ENCODE measurements at regions not wholly inside any gene's neighbourhood (a gene's known extent, or its start where the extent isn't known, plus 50 kb on each side); places are given as distances from the start of the nearest gene placed in this dataset.
"Not testable (repeated sequence)": the region's sequence is repeated elsewhere in the genome, so short reads cannot be mapped to it uniquely, and the experiment has no call there.

DNA sequence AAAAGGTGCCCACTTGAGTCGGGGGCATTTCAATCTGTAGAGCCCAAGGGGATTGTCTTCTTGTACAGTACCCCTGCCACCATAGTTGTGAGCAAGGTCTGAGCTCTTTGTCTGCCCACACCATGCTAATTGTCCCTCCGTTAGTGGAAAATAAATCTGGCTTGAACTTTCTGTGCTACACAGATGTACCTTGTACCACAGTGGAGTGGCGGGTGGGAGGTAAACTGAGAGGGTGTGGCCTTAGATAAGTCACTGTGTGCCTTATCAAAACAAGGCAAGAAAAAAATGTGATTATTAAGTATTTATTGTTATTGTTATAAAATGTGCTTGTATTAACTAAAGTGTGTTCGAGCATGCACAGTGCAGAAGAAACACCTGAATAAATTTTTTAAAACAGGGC is 242.9 kb upstream of the C2CD4B start:
- no peak for DNase-seq (ENCODE audit: low read depth)

DNA sequence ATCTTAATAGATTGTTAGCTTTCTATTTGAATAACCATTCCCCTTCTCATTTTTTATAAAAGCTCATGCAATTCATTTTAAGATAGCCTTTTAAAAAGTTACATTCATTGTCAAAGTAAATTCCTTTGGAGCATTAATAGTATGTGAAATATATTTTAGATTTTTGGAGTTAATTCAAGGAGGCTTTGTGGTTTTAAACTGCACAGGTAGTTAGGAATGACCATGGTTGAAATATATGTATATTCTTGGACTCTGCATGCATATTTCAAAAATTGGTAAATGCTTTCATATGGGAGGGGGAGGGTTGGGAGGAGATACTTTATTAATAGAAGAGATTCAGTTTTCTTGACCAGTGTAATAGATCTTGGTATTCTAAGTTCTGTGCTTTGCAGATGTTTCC is 244.4 kb upstream of the C2CD4B start:
- no peak for DNase-seq (ENCODE audit: low read depth)

DNA sequence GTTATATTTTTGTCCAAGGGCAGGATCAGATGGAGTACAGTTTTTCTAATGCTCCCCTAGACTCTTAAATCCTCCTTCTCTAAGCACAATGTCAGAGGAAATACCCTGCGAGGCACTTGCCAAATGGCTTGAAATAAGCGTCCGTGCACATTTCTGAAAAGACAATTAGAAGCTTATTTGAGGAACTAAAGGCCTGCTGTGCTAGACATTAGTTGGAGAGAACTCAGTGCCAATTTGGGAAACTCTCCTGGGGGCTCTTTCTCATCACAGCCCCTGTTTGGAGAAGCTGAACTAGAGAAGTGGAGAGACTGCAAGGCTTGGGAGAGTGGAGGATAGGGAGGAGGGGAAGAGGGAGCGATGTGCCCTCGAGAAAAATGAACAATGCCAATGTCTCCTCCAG is 247.6 kb upstream of the C2CD4B start:
- DNase-seq (ENCODE audit: low read depth) = no peak

DNA sequence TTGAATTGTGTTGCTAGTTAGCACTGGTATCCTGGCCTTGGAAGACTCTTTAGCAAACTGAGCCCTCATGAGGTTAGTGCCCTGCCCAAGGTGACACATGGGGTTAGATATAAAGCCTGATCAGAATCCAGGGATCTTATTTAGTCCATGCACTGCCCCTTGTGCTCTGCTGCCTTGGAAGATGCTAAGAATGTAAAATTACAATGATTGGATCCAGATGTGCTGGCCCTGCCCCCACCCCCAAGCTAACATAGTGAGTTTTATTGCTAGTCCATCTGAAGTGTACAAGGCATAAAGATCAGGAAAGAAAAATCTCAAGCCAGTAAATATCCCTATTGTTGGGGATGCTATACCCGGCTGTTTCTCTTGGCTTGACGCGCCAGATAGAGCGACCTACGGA is 248.1 kb upstream of the C2CD4B start:
- no peak for DNase-seq (ENCODE audit: low read depth)

DNA sequence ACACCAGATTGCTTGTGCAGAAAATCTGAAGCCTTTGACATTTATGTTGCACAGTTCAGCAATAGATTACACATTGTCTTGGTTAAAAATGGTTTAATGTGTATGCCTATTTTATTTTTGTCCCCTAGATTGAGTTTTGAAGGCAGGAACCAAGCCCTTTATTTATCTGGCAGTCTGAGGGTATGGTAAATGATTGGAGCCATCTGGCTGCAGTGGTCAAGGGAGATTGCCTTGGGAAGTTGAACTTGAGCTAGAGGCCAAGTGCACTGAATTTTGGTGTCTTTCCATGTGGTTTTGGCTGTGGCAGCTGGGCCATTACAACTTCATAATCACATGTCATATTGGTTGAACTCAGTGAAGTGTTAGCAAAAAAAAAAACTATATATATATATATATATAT is 248.7 kb upstream of the C2CD4B start:
- no peak for DNase-seq (ENCODE audit: low read depth)

DNA sequence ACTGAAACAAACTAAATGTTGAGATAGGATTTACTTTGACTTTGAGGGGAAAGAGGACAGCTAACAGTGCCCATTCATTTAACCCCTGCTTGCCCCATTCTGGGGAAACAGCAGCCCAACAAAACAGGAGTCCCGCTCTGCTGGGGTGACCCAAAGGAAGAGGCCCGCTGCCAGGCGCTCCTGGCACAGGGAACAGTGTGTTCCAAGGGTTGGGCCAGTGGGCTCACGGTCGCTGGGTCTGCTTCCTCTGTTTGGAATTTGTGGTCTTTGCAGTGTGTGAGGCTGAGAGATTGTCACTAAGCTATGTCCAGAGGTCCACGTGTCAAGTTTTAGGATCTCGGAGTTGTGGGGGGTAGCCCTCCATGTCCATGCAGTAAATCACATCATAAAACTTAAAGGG is 250.4 kb upstream of the C2CD4B start:
- no peak for DNase-seq (ENCODE audit: low read depth)

DNA sequence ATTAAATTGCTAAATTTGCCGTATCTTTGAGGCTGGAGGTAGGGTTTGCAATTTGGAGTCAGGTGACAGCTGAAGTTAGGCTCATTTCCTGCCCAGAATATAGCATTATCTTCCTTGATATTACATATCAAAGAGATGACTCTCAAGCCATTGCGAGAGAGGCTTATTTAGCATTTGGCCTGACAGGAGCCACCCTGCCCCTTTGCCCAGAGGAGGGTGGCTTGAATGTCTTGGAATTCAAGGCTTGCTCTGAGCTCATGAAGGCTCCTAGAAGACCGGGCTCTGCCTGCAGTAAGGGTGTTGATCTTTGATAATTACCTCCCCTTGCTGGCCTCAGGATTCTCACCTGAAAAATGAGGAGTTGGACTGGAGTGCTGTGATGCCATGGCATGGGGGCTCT is 251.4 kb upstream of the C2CD4B start:
- no peak for DNase-seq (ENCODE audit: low read depth)

DNA sequence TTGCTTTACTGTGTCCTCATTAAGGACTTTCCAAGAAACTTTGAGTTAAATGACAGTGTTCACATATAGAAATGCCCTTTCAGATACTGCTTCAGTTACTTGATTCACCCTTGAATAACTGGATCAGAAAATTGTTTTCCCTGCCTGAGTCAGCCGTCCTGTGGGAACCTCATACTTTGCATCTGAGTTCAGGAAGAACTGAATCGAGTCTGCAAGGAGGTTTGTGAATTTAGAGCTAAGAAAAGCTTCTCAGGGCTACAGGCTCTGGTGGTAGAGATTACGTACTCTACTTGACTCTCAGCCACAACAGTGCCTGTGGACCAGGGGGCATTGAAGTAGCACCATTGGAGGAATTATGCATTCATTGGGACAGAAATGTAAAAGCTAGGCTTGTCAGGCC is 252.4 kb upstream of the C2CD4B start:
- no peak for DNase-seq (ENCODE audit: low read depth)

DNA sequence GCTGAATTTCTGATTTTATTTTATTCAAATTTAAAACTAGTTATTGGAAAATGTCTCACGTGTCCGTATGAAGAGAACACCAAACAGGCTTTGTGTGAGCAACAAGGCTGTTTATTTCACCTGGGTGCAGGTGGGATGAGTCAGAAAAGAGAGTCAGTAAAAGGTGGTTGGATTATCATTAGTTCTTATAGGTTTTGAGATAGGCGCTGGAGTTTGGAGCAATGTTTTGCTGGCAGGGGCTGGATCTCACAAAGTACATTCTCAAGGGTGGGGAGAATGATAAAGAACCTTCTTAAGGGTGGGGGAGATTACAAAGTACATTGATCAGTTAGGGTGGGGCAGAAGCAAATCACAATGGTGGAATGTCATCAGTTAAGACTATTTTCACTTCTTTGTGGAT is 253.4 kb upstream of the C2CD4B start:
- not testable (repeated sequence) for DNase-seq (ENCODE audit: low read depth)

DNA sequence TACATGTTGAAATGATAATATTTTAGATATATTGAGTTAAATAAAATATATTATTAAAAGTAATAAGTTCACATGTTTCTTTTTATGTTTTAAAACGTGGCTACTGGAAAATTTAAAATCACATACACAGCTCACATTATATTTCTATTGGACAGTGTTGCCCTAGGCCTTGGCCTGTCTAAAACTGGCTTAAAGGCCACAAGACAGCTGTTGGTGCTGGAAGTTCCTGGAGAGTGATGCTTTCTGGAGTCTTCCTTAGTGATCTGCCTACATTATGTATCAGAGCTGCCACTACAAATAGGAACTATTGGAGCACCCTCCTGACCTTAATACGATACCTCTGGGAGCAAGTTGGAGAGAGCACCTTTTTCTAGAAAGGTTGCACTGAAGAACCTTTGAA is 254.1 kb upstream of the C2CD4B start:
- DNase-seq (ENCODE audit: low read depth) = no peak

DNA sequence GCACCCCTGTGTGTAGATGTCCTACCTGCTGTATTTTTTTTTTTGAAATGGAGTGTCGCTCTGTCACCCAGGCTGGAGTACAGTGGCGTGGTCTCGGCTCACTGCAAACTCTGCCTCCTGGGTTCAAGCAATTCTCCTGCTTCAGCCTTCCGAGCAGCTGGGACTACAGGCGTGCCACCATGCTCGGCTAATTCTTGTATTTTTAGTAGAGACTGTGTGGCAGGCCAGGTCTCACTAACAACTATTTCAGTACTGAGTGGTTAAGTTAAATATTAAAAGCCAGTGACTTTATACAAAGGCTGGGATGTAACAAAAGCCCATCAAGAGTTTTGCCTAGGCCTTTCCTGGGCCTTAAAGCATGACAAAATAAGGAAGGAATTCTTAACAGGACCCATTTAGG is 255.3 kb upstream of the C2CD4B start:
- DNase-seq (ENCODE audit: low read depth) = not testable (repeated sequence)

DNA sequence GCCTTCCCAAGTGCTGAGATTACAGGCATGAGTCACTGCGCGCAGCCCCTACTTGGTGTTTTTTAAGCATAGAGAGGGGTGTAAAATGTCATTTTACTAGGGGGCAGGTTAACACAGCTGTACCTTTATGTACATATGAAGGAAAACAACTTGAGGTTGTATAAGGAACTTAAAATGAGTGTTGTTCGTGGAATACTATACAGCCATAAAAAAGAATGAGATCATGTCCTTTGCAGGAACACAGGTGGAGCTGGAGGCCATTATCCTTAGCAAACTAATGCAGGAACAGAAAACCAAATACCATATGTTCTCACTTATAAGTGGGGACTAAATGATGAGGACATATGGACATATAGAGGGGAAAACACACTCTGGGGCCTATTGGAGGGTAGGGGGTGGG is 256.2 kb upstream of the C2CD4B start:
- DNase-seq (ENCODE audit: low read depth) = no peak

DNA sequence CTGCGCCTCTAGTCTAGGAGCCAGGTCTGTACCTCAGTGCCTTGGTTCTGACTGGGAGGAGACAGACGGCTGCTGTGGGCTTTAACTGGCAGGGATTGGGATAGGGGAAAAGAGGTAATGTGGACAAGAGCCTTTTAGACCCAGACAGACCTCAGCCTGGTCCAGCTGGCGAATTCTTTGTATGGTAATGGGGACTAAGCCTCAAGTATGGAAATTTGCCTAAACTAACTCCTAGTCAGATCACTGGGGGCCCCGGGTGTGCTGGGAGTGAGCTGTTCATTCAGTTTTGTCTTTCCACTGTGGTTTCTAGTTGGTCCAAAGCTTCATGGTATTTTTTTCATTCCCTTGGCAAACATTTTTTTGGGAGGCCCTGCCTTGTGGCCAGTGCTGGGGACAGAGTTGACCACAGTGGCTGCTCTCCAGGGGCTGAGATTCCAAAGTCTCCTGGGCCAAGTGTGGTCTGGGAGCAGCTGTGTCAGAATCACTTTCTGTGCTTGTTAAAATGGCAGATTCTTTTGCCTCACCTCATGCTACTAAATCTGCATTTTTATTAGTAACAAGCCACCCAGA is 261.4 kb upstream of the C2CD4B start:
- DNase-seq (ENCODE audit: low read depth) = peak; percentile 77

DNA sequence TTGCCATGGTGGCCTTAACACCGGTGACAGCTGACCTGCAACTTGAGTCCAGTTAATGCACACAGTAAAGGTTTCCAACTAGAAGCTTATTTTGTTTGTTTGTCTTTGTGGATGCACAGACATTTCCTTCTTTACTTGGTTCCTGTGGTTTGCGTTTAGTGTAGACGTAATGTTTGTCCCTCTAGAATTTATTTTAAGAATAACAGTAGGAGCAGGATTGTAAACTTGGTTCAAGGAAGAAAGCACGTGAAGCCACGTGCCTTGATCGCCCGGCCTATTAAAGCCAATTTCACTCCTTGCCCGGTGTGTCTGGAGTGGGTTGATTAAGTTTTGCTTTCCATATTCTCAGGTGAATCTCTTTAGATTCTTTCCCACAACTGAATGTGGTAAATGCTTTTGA is 263.2 kb upstream of the C2CD4B start:
- no peak for DNase-seq (ENCODE audit: low read depth)

DNA sequence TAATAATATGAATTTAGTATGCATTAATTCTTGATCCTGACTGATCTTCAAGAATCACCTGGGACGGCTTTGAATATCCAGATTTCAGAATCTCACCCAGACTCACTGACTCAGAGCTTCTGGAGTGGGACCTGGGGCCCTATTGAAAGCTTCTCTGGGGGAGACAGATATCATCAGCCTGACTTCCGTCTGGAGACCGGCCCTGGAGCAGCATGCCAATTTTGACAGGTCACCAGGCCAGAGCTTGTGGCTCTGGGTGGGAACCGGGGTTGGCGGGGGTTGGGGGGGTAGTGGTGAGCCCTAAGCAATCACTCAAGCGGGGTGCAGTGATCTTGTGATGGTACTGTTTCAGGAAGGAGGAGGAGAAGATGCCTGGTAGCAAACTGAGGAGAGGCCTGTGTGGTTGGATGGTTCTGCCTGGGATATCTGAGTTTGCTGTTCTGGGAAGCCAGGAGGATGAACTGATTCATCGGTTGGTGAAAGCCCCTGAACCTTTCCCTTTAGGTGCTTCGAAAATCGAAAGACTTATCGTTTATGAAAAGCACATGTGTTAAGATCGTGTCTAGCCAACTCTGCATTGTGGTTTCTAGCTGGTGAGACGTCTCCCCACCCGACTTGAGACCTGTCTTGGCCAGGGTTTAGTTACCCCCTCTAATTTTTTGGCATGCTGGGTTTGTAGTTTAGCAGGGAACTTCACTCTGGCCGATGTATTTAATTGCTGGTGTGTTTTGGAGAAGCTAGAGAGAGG is 263.9 kb upstream of the C2CD4B start:
- DNase-seq (ENCODE audit: low read depth) = no peak

DNA sequence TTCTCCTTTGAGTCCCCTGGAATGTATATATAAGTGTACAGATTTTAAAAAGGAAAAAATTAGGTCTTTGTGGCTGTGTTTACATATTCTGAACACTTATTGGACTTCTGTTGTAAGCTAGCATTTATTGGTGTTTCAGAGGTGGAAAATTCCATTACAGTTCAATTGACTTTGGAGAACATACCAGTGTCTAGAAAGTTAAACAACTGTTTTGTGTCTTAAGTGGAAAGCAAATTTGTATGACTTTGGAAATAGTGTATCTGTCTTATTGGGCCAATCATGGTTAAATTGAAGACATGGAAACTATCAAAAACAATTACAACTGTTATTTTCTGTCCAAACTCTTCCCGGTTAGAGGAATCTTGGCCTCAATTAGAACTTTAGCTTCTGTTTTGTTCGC is 265.0 kb upstream of the C2CD4B start:
- DNase-seq (ENCODE audit: low read depth) = no peak

DNA sequence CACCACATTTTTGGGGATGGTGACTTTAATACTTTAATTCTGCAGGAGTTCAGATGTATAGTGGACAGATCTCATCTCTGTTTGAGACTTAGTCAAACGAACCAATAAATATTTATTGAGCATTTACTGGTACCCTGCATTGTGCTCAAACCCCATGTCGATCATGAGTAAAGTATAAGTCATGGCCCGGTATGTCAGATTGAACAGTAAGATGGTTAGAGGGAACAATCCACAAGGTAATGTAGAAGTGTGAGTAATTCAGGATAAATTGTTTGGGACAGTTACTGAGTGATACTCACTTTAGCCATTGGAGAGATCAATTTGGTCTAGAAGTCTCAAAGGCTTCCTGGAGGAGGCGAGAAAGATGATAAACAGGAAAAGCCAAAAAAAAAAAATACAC is 265.5 kb upstream of the C2CD4B start:
- no peak for DNase-seq (ENCODE audit: low read depth)

DNA sequence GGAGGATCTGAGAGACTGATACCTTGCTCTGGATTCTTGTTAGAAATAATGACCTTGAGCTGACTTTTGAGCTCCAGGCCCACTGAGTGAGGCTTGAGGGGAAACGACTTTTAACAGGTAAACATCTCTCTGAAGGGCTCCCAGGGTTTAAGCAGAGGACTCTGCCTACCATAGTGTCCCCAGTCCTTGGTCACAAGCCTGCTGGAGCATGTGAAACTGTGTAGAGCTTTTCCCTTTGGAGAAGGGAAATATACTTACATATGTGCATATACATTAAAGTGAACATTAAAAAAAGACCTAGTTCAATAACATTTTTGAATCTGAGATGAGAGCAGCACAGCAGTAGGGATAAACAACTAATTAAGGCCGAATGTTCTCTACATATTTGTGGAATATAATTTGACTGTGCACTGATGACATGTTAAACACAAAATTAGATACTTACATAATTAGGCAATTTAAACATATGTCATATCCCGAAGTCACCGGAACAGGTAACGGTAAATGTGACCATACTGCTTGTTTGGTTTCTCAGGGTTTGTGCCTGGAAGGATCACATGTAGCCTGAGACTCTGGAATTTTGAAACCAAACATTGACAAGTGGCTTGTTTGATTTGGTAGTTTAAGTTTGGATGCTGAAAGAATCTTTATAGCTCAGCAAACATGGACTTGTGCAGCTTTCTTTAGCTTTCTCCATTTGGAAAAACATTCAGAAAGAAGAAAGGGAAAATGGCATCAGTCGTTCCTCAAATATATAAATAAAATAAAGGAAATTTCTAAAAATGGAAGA is 266.1 kb upstream of the C2CD4B start:
- no peak for DNase-seq (ENCODE audit: low read depth)

DNA sequence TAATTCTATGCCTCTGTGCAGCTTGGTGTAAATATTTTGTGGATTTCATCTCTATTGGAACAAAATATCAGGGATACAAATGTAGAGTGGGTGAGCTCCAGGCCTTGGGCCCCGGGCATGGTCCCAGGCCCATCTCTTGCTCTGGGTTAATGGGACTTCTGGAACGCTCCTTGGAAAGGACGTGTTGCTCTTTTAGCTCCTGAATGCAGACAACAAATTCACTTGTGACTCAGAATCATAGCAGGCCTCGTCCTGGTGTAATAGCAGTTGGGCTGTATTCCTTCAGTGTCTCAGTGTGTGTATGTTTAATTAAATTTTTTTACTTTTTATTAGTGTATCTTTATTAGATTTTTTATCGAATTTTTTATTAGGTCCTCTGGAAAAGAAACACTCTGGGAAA is 266.7 kb upstream of the C2CD4B start:
- no peak for DNase-seq (ENCODE audit: low read depth)

DNA sequence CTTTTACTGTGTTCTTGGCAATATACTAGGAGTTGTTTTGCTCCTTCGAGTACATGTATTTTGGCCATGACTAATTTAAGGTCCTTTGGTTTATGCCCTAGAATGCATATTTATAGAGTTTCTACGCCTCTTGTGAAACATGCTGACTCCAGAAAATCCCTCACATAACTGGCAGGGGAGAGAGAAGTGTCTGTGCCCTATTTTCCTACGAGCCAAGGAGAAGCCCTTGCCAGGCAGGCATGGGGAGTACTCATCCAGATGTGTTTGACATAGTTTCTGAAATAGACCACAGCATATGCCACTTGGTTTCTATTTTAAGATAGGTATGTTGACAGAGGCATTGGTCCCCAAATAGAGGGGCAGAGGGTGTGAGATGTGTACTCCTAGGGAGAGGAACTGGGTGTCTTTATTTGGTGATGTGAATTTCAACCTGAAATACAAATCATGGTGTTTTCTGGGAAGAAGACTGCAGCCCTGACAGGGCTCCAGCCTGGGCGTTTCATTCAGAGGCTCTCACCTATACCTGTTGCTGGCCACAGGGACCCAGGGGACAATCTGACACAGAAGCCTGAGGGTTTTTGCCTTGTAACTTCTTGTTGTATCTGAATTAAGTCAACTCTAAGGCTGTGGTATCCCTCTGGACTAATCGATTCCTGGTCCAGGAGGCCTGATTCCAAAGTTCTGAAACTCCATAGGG is 267.8 kb upstream of the C2CD4B start:
- DNase-seq (ENCODE audit: low read depth) = no peak

DNA sequence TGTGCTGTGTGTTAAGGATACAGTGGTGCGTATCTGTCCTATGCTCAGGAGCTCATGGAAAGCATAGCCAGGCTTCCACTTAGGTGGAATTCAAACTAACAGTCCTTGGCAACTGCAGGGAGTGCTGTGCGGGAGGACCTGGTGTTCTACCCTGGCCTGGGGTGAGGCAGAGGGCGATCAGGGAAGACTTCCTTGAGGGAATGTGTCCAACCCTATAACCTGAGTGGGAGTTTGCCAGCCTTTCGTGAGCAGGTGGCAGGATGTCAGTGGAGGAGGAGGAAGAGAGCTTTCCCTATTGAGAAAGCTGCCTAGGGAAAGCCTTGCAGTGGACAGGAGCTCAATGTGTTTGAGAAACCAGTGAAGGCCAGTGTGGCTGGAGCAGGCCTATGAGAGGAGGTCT is 271.1 kb upstream of the C2CD4B start:
- DNase-seq (ENCODE audit: low read depth) = no peak

DNA sequence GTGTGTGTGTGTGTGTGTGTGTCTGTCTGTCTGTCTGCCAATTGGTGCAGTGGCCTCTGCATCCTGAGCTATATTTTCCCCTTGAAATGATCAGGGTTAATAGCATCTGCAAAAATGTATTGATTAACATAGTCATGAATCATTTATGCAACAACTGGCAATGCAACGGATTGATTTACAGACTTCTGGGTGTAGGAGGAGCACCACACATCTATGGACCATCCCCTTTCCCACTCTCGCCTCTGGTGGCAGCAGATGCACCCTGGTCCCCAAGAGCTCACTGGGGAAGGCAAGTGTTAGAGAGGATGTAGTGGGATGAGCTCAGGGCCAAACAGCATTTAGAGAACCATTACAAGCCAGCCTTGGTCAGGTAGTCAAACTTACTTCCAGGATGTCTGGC is 272.7 kb upstream of the C2CD4B start:
- no peak for DNase-seq (ENCODE audit: low read depth)

All from M059J (cell line).